GM19240 (cell line): ENCODE measurements at regions not wholly inside any gene's neighbourhood (a gene's known extent, or its start where the extent isn't known, plus 50 kb on each side); places are given as distances from the start of the nearest gene placed in this dataset.

Source experiments
- DNase-seq: peaks from one replicate; pipeline ENCODE4 v3.0.0; 2011; ENCODE audit warnings: low spot score; ENCODE audit not compliant: insufficient read length

DNA sequence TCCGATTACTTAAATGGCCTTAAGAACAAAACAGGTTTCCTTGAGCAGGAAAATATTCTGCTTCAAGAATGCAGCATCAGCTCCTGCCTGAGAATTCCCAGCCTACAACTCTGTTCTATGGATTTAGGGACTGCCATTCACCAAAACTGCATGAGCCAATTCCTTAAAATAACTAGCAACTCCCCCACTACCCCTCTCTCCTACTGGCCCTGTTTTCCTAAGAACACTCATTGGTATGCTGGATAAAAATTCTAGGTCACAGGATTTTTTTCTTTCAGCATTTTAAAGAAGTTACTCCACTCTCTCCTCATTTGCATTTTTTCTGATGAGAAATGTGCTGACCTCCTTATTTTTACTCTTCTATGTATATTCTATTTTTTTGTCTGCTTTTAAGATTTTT, 347.1 kb downstream of the IDS start:
- DNase-seq = no peak

DNA sequence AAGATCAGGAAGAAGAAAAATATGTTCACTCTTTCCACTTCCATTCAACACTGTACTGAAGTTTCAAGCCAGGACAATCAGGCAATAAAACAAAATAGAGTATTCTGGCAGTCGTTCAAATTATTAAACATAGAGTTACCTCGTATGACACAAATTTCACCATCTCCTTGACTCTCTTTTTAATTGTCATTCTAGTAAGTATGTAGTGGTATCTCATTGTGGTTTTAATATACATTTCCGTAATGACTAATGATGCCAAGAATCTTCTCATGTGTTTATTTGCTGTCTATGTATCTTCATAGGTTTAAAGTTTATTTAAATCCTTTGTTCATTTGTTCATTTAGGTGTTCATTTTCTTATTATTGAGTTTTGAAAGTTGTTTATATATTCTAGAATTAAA, 352.2 kb downstream of the IDS start:
- no peak for DNase-seq

DNA sequence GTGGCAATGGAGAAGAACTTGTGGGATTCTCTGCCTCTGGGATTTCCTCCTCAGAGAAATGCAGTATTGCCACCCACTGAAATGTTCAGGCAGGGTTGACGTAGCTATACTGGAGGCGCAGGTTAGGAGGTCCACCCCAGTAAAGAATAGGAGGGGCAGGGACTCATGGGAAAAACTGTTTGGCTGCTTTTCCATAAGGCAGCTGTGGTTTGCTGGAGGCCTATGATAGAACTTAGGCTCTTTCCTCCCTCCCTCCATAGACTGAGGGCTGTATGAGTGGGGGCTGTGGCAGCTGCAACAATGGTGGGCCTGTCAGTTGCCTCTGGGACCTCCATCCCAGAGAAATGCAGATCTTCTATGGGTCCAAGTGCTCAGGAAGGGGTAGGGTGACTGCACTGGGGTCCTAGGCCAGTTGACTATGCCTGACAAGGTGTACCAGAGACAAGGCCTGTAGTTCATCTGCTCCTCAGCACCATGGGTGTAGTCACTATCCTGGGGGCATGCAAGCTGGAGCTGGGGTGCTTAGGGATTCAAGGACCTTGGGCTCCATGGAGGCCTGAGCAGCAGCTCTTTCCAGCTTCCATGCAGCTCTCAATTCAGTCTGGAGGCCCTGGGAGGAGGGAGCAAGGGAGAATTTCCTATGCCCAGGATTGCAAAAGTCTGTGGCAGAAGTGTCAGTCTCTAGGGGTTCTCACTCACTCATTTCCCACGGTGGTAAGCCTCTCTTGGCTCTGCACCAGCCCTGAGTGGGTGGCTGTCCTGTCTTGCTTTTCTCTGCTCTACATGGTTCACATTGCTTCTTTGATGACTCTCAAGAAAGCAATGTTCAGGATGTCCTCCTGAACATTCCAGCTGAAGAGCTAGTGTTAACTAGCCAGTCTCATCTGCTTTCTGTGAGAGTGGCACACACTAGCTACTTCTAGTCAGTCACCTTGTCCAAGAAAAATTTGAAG, 353.0 kb downstream of the IDS start:
- DNase-seq = no peak

DNA sequence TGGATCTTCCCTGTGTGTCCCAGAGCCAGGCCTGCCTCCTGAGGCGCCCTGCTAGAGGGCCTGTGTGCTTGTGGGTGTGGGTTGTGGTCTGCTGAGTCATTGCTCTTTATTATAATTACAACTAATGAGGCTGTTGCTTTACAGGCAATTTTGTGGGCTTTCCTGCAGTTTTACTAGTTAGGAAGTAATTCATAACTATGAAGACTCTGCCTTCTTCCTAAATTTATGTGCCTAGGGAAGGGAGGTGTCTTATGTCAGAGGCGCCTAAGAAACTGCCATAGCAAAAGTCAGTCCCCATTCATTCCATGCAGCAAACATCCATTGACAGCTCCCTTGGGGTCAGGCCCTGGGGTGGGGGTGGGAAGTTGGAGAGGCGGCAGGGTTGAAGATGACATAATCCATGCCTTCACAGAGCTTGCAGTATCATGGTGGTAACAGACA, 359.2 kb downstream of the IDS start:
- no peak for DNase-seq

DNA sequence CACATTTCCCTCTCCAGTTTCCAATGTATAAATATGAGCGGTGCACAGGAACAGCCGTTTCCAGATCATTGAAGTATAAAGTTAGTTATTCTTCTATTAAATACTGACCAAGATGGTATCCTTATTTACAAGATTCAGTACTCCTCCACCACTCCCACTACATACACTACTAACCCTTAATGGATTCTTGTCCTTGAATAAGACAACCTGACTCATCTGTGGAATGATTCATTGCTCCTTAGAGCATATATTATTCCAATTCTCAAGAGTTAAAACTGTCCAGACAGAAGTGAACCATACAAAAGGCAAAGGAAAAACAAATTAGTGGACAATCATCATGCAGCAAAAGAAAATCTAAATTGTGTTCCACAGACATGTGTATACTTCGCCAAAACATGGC, 373.3 kb downstream of the IDS start:
- no peak for DNase-seq

DNA sequence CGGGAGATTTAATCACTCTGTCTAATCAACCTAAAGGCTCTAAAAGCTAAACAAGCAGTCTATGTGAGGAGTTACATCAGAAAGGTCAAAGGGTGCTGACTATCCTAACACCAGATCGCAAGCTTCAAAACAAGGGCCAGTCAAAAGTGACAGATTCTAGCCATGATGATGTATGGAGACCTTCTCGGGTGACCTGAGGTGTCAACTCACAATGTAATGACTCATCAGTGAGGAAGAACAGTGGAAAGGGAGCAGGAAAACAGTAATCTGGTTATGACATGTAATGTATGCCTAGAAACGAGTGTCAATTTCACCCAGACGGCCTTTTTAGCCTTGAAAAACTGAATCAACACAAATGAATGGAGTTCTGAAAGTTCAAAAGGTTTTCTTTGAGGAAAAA, 375.3 kb downstream of the IDS start:
- no peak for DNase-seq

DNA sequence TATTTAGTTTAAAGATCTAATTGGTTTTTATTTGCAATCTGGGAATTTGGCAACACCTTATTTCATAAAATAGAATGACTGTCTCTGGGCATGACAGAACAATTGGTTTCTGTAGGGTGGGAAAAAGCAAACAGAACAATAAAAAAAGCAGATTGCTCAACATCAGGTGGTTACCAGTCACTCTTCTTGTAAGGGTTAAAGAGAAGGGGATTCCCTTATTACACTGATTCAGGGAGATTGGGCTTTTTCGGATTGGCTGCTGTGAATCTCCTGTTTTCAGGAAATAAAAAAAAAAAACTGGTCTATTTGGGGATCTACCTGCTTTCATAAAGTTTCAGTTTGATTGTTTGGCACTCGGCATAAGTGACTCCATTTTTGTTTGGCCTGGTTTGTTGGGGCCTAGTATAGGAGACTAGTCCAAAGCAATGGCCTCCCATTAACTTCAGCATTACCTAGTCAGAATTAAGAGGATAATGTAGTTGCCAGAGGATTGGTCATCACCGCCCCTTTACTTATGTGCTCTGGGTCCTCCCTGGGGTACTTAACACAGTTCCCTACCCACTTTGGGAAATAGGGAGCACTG, 380.5 kb downstream of the IDS start:
- DNase-seq = no peak

DNA sequence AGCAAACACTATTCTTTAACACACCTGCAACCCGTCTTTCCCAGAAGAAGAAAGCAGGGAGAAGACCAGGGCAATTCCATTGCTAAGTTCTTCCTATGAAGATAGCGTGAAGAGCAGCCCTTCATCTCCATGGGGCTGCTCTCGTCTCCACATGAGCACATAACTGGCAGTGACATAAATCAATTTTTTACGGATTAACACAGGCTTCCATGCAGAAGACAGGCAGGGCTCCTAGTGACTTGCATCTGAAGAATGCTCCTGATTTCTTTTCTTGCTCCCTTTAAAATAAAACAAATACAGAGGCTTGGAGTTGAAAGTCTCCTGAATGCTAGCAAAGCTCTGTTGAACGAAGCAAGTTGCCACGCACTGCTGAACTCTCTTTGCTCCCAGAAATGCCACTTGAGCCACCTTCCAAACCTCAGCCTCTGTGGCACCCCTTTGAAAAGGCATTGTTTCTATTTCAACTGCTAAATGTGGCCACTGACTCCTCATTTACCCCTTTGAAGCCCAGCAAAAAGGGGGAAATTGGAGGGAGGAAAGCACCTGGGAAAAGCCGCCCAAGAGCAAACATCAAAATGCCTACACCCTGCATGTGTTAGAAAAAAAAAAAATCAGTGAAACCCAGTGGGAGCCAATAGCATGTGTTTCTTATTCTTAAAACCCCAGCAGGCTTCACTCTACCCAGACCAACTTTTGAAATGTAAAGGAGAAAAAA, 383.7 kb downstream of the IDS start:
- no peak for DNase-seq

DNA sequence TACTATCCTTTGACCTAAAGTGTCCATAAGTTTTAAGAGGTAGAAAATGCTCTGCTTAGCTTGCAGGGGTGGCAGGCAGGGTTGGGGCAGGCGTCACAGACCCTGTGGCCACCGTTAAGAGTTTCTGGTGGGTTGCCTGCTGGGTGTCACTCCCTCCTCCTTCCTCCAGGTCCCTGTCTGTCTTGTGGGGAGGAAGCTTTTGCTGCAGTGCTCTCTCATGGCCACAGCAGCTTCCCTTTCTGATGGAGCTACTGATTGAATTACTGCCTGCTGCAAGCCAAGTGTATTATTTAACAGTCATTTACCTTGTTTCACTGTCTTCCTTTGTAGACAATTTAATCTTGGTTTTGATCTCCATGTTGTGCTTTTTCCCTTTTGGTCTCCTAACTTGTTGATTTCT, 384.6 kb downstream of the IDS start:
- DNase-seq = no peak

DNA sequence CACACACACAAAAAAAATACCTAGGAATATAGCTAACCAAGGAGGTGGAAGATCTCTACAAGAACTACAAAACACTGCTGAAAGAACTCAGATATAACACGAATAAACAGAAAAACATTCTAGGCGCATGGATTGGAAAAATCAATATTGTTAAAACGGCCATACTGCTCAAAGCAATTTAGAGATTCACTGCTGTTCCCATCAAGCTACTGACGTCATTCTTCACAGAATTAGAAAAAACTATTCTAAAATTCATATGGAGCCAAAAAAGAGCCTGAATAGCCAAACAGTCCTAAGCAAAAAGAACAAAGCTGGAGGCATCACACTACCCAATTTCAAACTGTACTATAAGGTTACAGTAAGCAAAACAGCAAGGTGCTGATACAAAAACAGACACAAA, 390.2 kb downstream of the IDS start:
- no peak for DNase-seq

DNA sequence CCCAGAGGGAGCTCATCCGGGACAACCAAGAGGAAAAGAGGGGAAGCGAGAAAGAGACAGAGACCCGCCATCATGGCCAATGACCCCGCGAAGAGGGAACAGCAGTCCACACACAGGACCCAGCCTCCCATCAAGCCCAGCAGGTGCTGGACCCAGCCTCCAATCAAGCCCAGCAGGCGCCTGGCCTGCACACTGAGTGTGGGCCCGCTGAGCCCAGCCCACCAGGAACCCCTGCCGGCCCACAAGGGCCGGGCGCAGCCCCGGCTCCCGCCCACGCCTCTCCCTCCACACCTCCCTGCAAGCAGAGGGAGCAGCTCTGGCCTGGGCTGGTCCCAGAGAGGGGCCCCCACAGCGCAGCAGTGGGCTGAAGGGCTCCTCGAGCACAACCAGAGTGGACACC, 391.1 kb downstream of the IDS start:
- DNase-seq = no peak

DNA sequence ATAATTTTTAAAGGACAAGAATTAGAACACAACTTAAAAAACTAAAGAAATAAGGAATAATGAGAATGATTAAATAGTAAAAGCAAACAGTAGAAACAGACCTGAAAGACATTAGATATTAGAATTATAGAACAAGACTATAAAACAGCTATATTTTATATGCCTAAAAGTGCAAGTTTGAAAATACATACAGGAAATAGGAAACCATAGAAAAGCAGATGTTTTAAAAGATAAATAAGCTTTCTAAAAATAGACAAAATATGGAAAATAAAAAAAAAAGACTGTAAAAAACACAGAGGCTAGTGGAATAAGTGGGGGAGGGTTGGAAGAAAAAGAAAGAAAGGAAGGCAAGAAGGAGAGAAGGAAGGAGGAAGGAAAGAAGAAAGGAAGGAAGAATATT, 407.3 kb downstream of the IDS start:
- no peak for DNase-seq

DNA sequence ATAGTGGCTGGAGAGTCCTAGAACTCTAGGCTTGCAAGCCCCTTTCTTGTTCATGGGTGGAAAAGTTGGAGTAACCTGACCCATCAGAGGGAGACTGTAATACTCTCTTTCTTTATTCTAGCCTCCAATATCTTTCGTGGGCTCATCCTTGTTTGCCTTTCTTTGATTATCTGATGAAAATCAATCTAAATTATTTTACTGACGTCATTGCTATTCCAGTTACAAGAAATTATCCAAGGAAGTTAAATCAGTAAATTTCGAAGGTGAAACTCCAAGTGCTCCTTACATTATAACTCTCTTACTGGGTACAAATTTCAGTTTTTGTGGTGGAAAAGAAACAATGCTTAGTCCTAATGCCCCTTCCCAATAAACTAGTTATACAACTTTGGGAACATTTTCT, 412.9 kb downstream of the IDS start:
- no peak for DNase-seq

DNA sequence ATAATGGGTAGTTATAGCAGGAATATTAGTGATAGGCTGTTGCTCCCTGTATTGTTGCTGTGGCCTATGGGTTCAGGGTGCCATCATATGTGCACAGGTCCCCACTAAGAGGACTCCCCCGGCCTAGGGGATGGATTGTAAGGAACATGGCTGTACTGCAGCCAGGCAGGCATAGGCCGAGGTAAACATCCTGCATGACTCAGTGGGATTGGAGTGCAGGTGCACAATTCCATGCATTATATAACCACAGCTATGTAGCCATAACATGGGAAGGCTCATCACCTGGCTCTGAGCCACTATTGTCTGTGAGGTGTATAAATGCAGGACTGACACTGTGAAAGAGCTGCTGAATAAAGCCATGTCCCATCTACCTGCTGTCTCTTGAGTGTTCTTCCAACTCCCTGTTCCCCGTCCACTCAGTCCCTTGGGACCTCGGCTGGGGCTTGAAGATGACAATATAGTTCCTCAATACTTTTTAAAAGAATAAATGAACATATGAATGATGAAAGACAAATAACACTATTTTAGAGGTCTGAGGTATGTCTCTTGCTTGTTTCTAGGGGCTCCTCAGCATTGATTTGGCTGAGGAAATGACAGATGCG, 425.2 kb downstream of the IDS start:
- no peak for DNase-seq

DNA sequence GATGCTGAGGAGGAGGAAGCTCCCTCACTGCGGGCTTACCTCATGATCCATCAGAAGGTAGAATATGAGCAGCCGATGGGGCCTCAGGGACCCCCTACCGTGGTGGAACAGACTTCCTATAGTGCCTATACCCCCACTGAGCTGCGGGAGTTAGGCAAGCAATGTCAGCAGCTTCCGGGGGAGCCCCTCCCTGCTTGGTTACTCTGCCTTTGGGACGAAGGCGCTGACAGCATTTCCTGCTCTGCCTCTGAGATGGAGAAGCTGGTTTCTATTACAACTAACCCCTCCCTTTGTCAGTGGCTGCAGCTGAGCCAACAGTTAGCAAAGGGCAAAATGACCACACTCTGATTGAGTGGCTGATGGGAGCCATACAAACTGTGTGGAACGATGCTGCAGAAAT, 430.7 kb downstream of the IDS start:
- no peak for DNase-seq

DNA sequence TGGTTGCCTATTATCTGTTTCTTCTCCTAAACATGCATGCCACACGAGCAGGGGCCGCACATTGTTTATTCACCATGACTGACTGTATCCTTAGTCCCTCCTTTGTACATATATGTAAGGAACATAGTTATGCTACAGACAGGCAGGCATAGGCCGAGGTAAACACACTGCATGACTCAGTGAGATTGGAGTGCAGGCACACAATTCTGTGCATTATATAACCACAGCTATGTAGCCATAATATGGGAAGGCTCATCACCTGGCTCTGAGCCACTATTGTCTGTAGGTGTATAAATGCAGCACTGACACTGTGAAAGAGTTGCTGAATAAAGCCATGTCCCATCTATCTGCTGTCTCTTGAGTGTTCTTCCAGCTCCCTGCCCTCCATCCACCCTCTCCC, 431.6 kb downstream of the IDS start:
- DNase-seq = no peak

DNA sequence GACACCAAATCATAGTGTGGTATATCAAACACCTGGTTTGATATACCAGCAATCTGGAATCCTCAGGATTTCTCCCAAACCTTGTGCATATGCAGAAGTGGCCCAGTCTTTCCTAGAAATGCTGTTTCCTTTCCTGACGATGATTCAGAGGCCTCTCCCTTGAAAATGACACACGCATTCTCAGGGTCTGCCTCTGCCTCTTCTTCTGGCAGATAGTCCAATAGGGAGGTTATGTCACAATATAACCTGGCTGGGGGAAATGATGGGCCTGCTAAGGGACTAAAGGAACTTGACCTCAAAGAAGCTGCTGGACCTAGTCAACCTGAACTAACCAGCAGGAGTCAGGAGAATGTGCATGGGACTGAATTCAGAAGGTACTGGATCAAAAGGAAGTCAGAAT, 435.2 kb downstream of the IDS start:
- no peak for DNase-seq

DNA sequence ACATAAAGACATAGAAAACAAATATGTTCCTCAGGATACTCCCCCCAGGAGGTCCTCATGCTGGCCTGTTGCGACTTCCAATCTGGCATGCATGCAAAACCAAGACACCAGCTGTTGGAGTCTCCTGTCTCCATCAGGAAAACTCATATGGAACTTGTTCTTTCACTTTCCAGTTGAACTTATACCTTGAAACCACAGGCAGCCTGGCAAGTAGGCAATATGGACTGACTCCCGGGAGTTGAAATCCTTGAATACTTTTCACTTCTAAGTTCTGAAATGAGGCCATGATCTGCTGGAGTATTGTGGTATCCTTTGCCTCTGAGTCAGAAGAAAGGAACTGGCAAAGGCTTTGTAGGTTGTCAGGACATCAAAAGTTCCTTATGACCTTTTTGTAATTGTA, 444.2 kb downstream of the IDS start:
- DNase-seq = no peak
